ENCODE measurements at regions not wholly inside any gene's neighbourhood (a gene's known extent, or its start where the extent isn't known, plus 50 kb on each side); places are given as distances from the start of the nearest gene placed in this dataset.

GRCh38 chr5:103918668-103919367 is 356.2 kb upstream of the NUDT12 start:
- ChIA-PET POLR2A (no interaction called here), CTCF (interaction anchor here (0.7 kb wide), 1 partner anchor 212 kb away, joined by 3 read pairs; no protein-coding TSS in a partner anchor)

DNA sequence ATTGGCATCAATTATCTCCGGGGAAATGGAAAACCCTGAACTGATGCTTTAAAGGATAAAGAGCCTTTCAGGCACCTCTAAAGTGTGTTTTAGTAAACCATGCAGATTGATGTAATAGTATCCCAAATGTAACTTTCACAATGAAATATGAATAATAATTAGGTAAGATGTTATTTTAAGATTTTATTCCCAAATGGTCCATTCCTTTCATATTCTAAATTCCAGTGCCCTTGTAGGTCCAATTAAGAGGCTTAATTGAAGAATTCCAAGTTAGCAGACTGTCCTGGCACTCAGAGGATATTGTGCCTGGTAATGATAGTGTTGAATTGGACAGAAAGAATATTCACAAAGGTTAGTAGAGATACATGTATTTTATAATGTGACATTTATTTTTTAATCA is 352.5 kb upstream of the NUDT12 start:
- ChIA-PET CTCF (no interaction called here), POLR2A (no interaction called here)

- ChIA-PET POLR2A (no interaction called here), CTCF (no interaction called here)
Observed at GRCh38 chr5:103910786-103911185, 348.2 kb upstream of the NUDT12 start.

GRCh38 chr5:103910011-103910410 is 347.4 kb upstream of the NUDT12 start:
- ChIA-PET CTCF (no interaction called here), POLR2A (no interaction called here)

DNA sequence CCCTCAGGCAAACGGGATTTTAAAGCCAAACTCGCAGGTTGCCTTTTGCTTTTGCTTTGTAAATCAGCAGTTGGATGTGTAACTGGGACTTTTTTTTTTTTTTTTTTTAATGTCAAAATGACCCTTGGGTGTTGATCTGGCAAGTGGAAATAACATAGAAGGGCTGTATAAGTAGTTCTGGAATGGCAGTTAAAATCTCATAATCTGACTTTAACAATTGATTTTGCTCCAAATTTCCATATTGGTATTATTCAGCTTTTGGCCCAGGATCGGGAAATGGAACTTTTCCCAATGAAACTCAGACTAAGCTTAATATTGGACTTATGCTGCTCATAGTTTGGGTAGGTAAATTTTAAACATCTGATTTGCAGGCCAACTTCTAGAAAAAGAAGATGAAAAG is 346.8 kb upstream of the NUDT12 start:
- POLR2A ChIA-PET = no interaction called here
- CTCF ChIA-PET = interaction anchor here (0.7 kb wide), 1 partner anchor 1425 kb away, joined by 3 read pairs; no protein-coding TSS in a partner anchor

- ChIA-PET CTCF (interaction anchor here (0.7 kb wide), 1 partner anchor 1426 kb away, joined by 3 read pairs; no protein-coding TSS in a partner anchor), POLR2A (no interaction called here)
Observed at GRCh38 chr5:103908336-103909080, 345.9 kb upstream of the NUDT12 start.

DNA sequence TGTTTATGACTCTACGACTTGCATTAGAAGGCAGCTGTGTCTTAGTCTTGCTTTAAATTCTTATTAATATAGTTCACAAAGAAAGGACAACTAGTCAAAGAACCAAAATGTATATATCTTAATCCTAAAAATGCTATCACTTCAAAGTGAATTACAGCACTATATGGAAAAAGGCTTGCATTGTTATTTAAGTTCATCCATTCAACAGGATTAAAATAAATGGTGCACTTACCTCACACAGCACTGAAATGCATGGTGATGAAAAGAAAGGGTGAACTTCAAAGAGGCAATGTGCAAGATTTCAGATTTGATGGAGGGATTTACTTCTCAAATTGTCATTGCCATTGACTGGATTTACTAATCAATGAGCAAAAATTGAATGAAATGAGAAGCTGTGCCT is 344.4 kb upstream of the NUDT12 start:
- ChIA-PET CTCF (no interaction called here), POLR2A (no interaction called here)

- POLR2A ChIA-PET = no interaction called here
- CTCF ChIA-PET = no interaction called here
Observed at GRCh38 chr5:103904651-103905050, 342.1 kb upstream of the NUDT12 start.

GRCh38 chr5:103902893-103903292 is 340.3 kb upstream of the NUDT12 start:
- CTCF ChIA-PET = no interaction called here
- POLR2A ChIA-PET = no interaction called here

DNA sequence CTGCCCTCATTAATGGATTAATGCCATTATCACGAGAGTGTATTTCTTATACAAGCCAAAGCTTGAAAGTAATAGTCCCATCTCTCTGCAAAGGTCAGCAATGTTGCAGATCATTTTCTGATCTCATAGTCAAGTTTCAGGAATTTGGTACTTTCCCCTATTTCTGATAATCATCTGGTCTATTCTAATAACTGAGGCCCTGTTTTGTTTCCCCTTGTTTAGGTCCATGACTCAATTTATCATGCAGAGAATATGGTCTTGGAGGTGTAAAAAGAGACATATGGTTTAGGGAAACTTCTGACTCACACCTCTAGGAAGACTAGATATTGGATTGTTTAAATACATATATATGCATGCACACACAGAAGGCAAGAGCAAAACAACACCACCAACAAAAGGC is 339.3 kb upstream of the NUDT12 start:
- ChIA-PET CTCF (no interaction called here), POLR2A (no interaction called here)

GRCh38 chr5:103896593-103896992 is 334.0 kb upstream of the NUDT12 start:
- ChIA-PET POLR2A (no interaction called here), CTCF (no interaction called here)

DNA sequence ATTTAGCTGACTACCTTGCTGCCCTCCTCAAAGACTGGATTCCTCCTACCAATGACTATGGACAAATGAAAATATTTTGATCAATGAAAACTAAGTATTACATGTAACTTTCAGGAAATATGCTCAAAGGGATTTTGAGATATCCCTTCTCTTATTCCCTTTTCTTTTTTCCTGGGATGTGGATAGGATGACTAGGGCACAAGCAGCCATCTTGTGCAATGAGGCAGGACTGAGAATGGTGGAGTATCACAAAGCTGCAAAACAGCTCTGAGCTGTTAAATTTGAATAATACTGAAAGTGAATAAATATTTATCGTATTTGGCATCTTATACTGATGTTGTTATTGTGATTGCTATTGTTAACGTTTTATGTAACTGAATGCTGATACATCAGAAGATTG is 333.1 kb upstream of the NUDT12 start:
- POLR2A ChIA-PET = no interaction called here

DNA sequence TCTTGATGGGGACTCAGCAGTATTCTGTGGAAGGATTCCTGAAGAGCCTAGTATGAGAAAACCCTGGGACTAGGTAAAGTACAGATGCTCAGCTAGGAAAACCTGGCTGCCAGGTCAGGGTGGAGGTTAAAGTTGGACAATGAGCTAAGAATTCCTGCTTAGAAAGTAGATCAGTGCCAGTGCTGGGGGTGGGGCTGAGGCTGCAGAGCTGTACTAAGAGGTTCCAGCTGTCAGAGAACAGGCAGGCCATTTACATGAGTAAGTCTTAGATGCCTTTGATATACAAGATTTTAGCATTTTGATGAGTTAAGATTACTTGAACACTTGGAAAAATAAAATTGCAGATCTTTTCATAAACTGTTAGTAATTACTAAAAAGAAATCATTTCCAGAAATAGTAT is 332.3 kb upstream of the NUDT12 start:
- ChIA-PET CTCF (no interaction called here), POLR2A (no interaction called here)

More for the DNA sequence above, 333.1 kb upstream of the NUDT12 start:
- CTCF ChIA-PET = no interaction called here

DNA sequence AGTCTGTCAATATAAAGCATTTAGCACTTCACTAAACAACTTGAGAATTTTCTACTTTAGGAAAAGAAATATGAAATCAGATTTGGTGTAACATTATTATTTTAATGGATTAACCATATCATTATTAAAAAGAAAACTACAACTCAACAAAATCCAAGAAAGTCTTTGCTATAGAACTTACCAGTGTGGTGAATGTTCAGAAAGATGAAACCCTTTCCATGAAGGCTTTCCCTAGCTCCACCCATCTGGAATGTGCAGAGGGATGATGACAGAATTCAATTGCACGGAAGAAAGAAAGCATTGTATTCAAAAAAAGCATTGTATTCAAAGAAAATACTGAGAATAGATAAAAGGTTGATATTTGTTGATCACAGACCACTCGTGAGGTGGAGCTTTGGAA is 328.6 kb upstream of the NUDT12 start:
- ChIA-PET CTCF (no interaction called here), POLR2A (no interaction called here)

- CTCF ChIA-PET = no interaction called here
- POLR2A ChIA-PET = no interaction called here
Observed at GRCh38 chr5:103890313-103890712, 327.7 kb upstream of the NUDT12 start.

DNA sequence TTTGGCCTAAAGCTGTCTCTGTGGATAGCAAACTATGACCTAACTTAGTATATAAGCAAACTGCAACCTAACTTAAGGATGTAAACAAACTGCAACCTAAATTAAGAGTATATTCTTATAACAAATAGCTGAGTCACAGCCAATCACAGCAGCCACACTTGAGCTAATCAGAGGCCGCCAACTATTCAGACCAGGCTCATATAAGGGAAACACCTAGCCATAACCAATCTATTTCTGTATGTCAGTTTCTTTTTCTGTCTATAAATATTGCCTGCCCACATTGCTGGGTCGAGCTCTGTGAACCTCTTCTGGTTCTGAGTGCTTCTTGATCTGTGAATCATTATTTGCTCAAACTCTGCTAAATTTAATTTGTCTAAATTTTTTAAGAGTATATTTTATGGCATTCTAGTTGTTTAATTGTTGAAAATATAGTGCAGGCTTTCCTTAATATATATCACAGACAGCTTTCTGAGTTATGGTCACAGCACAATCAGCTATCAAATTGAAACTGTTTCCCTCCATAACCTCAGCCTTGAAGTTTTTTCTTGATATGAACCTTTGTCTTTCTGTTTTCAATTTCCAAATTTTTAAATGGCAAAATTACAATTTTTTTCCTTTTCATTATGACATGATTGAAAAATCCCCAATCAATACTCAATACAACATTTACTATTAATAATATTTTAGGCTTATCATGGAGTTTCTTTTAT is 327.1 kb upstream of the NUDT12 start:
- POLR2A ChIA-PET = no interaction called here
- CTCF ChIA-PET = interaction anchor here (0.7 kb wide), 1 partner anchor 375 kb away, joined by 4 read pairs; no protein-coding TSS in a partner anchor

- POLR2A ChIA-PET = no interaction called here
- CTCF ChIA-PET = no interaction called here
Observed at GRCh38 chr5:103886826-103887225, 324.2 kb upstream of the NUDT12 start.

DNA sequence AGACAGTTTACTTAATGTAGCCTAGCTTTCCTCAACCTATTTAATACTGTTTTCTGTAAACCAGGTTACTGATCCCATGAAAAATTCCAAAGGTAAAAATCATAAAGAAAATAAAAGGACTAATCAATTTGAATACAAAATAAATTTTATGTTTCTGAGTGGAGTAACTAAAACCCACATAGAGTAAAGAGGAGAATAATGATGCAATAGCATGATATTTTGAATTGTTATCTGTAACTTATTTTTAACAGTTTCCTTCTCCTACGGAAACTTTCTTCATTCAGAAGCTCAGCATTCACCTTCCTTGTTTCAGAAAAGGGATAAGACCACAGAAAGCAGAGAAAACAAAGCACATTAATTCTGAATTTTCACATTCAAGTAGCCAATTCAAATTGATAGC is 320.6 kb upstream of the NUDT12 start:
- CTCF ChIA-PET = no interaction called here

DNA sequence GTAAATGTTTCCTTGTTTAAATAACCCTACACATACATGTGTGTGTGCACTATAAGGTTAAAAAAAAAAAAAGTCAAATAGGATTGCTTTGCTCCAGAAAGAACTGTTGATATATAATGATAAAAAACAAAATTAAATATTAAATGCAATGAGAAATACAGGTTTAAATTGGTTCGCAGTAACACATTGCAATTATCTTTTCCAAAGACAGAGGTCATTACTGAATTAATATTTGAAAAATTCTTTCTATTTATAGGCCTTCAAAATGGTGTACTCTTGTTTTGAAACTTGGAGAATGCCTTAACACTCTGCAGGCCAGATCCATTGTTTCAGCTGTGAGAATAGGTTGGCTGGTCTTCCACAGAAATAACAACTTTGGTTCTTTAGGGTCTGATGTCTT is 319.0 kb upstream of the NUDT12 start:
- CTCF ChIA-PET = no interaction called here
- POLR2A ChIA-PET = no interaction called here

More for the DNA sequence above, 320.6 kb upstream of the NUDT12 start:
- POLR2A ChIA-PET = no interaction called here

GRCh38 chr5:103867857-103868598 is 305.4 kb upstream of the NUDT12 start:
- POLR2A ChIA-PET = no interaction called here
- CTCF ChIA-PET = no interaction called here
